ENCODE measurements at regions not wholly inside any gene's neighbourhood (a gene's known extent, or its start where the extent isn't known, plus 50 kb on each side); places are given as distances from the start of the nearest gene placed in this dataset.

GRCh38 chr6:11459079-11459610 is 78.4 kb upstream of the TMEM170B start:
- no peak for TF ChIP-seq ZNF70 (CRISPR knock-in tag; IDR thresholded peaks at IDR 0.05)
- TF ChIP-seq TOX (CRISPR knock-in tag; IDR thresholded peaks at IDR 0.05; ENCODE audit: borderline replicate concordance) = no peak
- TF ChIP-seq ZFP3 (CRISPR knock-in tag; IDR thresholded peaks at IDR 0.05) = no peak
- no peak for TF ChIP-seq PPARA (CRISPR knock-in tag; IDR thresholded peaks at IDR 0.05; ENCODE audit: borderline replicate concordance)
- TF ChIP-seq PATZ1 (CRISPR knock-in tag; IDR thresholded peaks at IDR 0.05; ENCODE audit: borderline replicate concordance) = no peak
- no peak for TF ChIP-seq TCF4 (CRISPR knock-in tag; IDR thresholded peaks at IDR 0.05; ENCODE audit: borderline replicate concordance)
- TF ChIP-seq POU6F1 (CRISPR knock-in tag; IDR thresholded peaks at IDR 0.05; ENCODE audit: borderline replicate concordance, low read depth) = no peak
- no peak for TF ChIP-seq RARB (CRISPR knock-in tag; IDR thresholded peaks at IDR 0.05)
- TF ChIP-seq SNAI2 (CRISPR knock-in tag; IDR thresholded peaks at IDR 0.05) = no peak
- TF ChIP-seq ARNTL (CRISPR knock-in tag; IDR thresholded peaks at IDR 0.05; ENCODE audit: borderline replicate concordance, low read depth) = no peak
- no peak for TF ChIP-seq ZFP30 (CRISPR knock-in tag; IDR thresholded peaks at IDR 0.05)
- no peak for TF ChIP-seq ESRRG (CRISPR knock-in tag; IDR thresholded peaks at IDR 0.05)
- no peak for TF ChIP-seq OSR1 (CRISPR knock-in tag; IDR thresholded peaks at IDR 0.05)
